MM.1S (cell line): ENCODE measurements at regions not wholly inside any gene's neighbourhood (a gene's known extent, or its start where the extent isn't known, plus 50 kb on each side); places are given as distances from the start of the nearest gene placed in this dataset.

Source experiments
- DNase-seq: peaks from one replicate; pipeline ENCODE4 v3.0.0-alpha.2; 2015
- H2AFZ ChIP-seq: fragments of 300-600 bp; sonication (generic); 2 replicates; pipeline ENCODE4 v1.6.0; 2016; ENCODE audit warnings: antibody characterized with exemption, low read length
- H3F3A ChIP-seq: fragments of 300-600 bp; sonication (generic); 2 replicates; pipeline ENCODE4 v1.6.1; 2016; ENCODE audit warnings: mild to moderate bottlenecking, antibody characterized with exemption, low read length, moderate library complexity, mixed read lengths; ENCODE audit not compliant: insufficient read depth
- H3K27ac ChIP-seq: fragments of 300-600 bp; sonication (generic); 2 replicates; pipeline ENCODE4 v1.5.1; 2016; ENCODE audit warnings: mild to moderate bottlenecking, low read length
- H3K27me3 ChIP-seq: fragments of 300-600 bp; sonication (generic); replicated peaks from 2 replicates; pipeline ENCODE4 v1.6.0; 2016; ENCODE audit warnings: low read length; ENCODE audit not compliant: insufficient read depth
- H3K36me3 ChIP-seq: fragments of 300-600 bp; sonication (generic); replicated peaks from 2 replicates; pipeline ENCODE4 v1.6.1; 2016; ENCODE audit warnings: mild to moderate bottlenecking, low read length, mixed read lengths; ENCODE audit not compliant: insufficient read depth
- H3K4me1 ChIP-seq: fragments of 300-600 bp; sonication (generic); 2 replicates; pipeline ENCODE4 v1.6.1; 2016; ENCODE audit warnings: low read length, mixed read lengths
- H3K4me2 ChIP-seq: fragments of 300-600 bp; sonication (generic); 2 replicates; pipeline ENCODE4 v1.6.0; 2016; ENCODE audit warnings: low read depth, low read length
- H3K4me3 ChIP-seq: fragments of 300-600 bp; sonication (generic); 2 replicates; pipeline ENCODE4 v1.5.1; 2016; ENCODE audit warnings: low read length, mixed read lengths
- H3K79me2 ChIP-seq: fragments of 300-600 bp; sonication (generic); 2 replicates; pipeline ENCODE4 v1.6.1; 2016; ENCODE audit warnings: mixed run types, low read length, mixed read lengths
- H3K9ac ChIP-seq: fragments of 300-600 bp; sonication (generic); 2 replicates; pipeline ENCODE4 v1.6.1; 2016; ENCODE audit warnings: low read length, mixed read lengths
- H3K9me2 ChIP-seq: fragments of 300-600 bp; sonication (generic); replicated peaks from 2 replicates; pipeline ENCODE4 v1.6.1; 2016; ENCODE audit warnings: mild to moderate bottlenecking, low read length, mixed read lengths; ENCODE audit not compliant: insufficient read depth
- H3K9me3 ChIP-seq: fragments of 300-600 bp; sonication (generic); replicated peaks from 2 replicates; pipeline ENCODE4 v1.6.1; 2016; ENCODE audit warnings: mild to moderate bottlenecking, low read length, mixed read lengths; ENCODE audit not compliant: insufficient read depth
- H4K20me1 ChIP-seq: fragments of 300-600 bp; sonication (generic); 2 replicates; pipeline ENCODE4 v1.6.1; 2016; ENCODE audit warnings: mild to moderate bottlenecking, low read length, moderate library complexity, mixed read lengths; ENCODE audit not compliant: insufficient read depth
- CTCF ChIP-seq: fragments of 300-600 bp; sonication (generic); IDR thresholded peaks from 2 replicates; pipeline ENCODE4 v1.5.1; 2016; ENCODE audit warnings: antibody characterized with exemption, low read length, mixed read lengths
- EZH2 ChIP-seq: fragments of 300-600 bp; sonication (generic); optimal IDR thresholded peaks from 2 replicates; pipeline ENCODE3; 2017; ENCODE audit warnings: low read depth, mild to moderate bottlenecking, antibody characterized with exemption, low read length, mixed read lengths
- EZH2phosphoT487 ChIP-seq: fragments of 300-600 bp; sonication (generic); IDR thresholded peaks from 2 replicates; pipeline ENCODE4 v1.6.1; 2018; ENCODE audit warnings: antibody characterized with exemption, low read length

GRCh38 chr14:81632157-81632556, 98.5 kb upstream of the SEL1L start:
- H2AFZ ChIP-seq, result no peak overlapping the region
- no peak overlapping the region for H3K4me3 ChIP-seq
- no peak overlapping the region for H3K27ac ChIP-seq
- no peaks in the 10 kb centered on the region for H3K27me3 ChIP-seq
- H3F3A ChIP-seq, result no peaks in the 10 kb centered on the region
- no peaks in the 10 kb centered on the region for H3K4me1 ChIP-seq
- H3K36me3 ChIP-seq, result no peaks in the 10 kb centered on the region
- no peaks in the 10 kb centered on the region for H3K9me3 ChIP-seq
- H3K4me2 ChIP-seq, result no peak overlapping the region
- H4K20me1 ChIP-seq, result no peaks in the 10 kb centered on the region
- H3K9ac ChIP-seq, result no peak overlapping the region
- no peak for TF ChIP-seq EZH2phosphoT487
- no peak for TF ChIP-seq EZH2
- TF ChIP-seq CTCF, result no peak
- no peaks in the 10 kb centered on the region for H3K79me2 ChIP-seq
- no peaks in the 10 kb centered on the region for H3K9me2 ChIP-seq
- no peak for DNase-seq

- no peak for DNase-seq
- TF ChIP-seq EZH2phosphoT487 (no peak), CTCF (no peak), EZH2 (no peak)
Measured at GRCh38 chr14:81633496-81633895, 99.8 kb upstream of the SEL1L start.

GRCh38 chr14:81637639-81638038, 104.0 kb upstream of the SEL1L start:
- no peaks in the 10 kb centered on the region for H3K9me2 ChIP-seq
- no peak overlapping the region for H2AFZ ChIP-seq
- H3K36me3 ChIP-seq, result no peaks in the 10 kb centered on the region
- no peaks in the 10 kb centered on the region for H3K9me3 ChIP-seq
- no peak overlapping the region for H3K27ac ChIP-seq
- no peaks in the 10 kb centered on the region for H4K20me1 ChIP-seq
- no peak overlapping the region for H3K4me3 ChIP-seq
- no peak for DNase-seq
- no peak for TF ChIP-seq EZH2
- TF ChIP-seq CTCF, result no peak
- TF ChIP-seq EZH2phosphoT487, result no peak
- no peaks in the 10 kb centered on the region for H3K79me2 ChIP-seq
- no peak overlapping the region for H3K9ac ChIP-seq
- no peaks in the 10 kb centered on the region for H3K27me3 ChIP-seq
- H3K4me2 ChIP-seq, result no peak overlapping the region
- no peaks in the 10 kb centered on the region for H3K4me1 ChIP-seq
- no peaks in the 10 kb centered on the region for H3F3A ChIP-seq

More at GRCh38 chr14:81633496-81633895, 99.8 kb upstream of the SEL1L start:
- H3K4me2 ChIP-seq, result no peak overlapping the region
- H2AFZ ChIP-seq, result no peak overlapping the region
- no peaks in the 10 kb centered on the region for H3K4me1 ChIP-seq
- no peak overlapping the region for H3K9ac ChIP-seq
- no peaks in the 10 kb centered on the region for H3K79me2 ChIP-seq
- no peaks in the 10 kb centered on the region for H3K9me3 ChIP-seq
- H3K27me3 ChIP-seq, result no peaks in the 10 kb centered on the region
- no peaks in the 10 kb centered on the region for H3K9me2 ChIP-seq
- no peak overlapping the region for H3K4me3 ChIP-seq
- no peaks in the 10 kb centered on the region for H3F3A ChIP-seq
- no peak overlapping the region for H3K27ac ChIP-seq
- H4K20me1 ChIP-seq, result no peaks in the 10 kb centered on the region
- H3K36me3 ChIP-seq, result no peaks in the 10 kb centered on the region
